ENCODE measurements at regions not wholly inside any gene's neighbourhood (a gene's known extent, or its start where the extent isn't known, plus 50 kb on each side); places are given as distances from the start of the nearest gene placed in this dataset.
"Not testable (repeated sequence)": the region's sequence is repeated elsewhere in the genome, so short reads cannot be mapped to it uniquely, and the experiment has no call there.

DNA sequence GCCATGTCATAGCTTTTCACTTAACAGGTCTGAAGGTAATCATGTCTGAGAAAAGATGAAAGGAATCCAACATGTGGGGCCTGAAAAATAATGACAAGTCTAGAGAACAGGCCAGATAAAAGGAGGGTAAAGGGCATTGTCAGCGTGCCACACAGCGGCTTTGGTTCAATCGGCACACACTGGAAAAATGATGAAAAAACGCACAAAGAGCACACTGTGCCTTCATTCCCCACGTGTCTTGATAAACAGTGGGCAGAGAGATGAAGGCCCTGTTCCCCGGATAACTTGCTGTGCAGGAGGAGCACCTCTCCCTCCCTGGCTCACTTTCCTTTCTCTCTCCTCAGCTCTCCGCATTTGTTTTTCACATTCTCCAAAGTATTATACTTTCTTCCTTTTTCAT, 766.3 kb downstream of the TDRD15 start:
- H3K27me3 ChIP-seq (ENCODE audit: control insufficient read depth, insufficient read depth, low read length) = 0 out of 2 replicates have a peak, but pooled peaks cover 2% of the 10 kb centered on the region
- POLR2A ChIA-PET = no interaction called here
- no peak for DNase-seq (ENCODE audit: low read depth)
- TF ChIP-seq, protein P1, sequence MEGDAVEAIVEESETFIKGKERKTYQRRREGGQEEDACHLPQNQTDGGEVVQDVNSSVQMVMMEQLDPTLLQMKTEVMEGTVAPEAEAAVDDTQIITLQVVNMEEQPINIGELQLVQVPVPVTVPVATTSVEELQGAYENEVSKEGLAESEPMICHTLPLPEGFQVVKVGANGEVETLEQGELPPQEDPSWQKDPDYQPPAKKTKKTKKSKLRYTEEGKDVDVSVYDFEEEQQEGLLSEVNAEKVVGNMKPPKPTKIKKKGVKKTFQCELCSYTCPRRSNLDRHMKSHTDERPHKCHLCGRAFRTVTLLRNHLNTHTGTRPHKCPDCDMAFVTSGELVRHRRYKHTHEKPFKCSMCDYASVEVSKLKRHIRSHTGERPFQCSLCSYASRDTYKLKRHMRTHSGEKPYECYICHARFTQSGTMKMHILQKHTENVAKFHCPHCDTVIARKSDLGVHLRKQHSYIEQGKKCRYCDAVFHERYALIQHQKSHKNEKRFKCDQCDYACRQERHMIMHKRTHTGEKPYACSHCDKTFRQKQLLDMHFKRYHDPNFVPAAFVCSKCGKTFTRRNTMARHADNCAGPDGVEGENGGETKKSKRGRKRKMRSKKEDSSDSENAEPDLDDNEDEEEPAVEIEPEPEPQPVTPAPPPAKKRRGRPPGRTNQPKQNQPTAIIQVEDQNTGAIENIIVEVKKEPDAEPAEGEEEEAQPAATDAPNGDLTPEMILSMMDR (IDR thresholded peaks at IDR 0.05; ENCODE audit: insufficient read depth, low read depth, low read length) = no peak
- no peaks in the 10 kb centered on the region for H3K36me3 ChIP-seq (ENCODE audit: control insufficient read depth, insufficient read depth, low read length)
- CTCF ChIA-PET = interaction anchor here (1.0 kb wide), 1 partner anchor 12 kb away, joined by 3 read pairs; no protein-coding TSS in a partner anchor
- H3K4me3 ChIP-seq (ENCODE audit: low read depth, low read length) = no peak overlapping the region

DNA sequence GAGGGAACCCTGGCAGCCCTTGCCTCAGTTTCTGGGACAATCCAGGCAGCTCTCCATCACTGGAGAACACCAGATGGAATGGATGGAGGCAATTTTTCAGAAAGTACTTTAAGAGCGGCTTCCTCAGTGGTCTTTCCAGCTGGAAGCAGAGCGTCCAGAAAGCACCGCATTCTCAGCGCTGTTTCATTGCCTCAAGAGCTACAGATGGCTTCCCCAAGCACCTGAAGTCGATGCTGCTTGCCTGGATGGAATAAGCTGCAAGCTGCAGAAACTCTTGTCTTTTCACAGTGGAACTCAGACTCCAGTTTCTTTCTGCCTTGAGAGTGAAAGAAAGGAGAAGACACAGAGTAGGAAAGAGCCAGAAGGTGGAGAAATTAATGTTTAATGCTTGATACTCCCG, 766.9 kb downstream of the TDRD15 start:
- Histone ChIP-seq H3K4me3 (ENCODE audit: low read depth, low read length) (no peak overlapping the region), H3K36me3 (ENCODE audit: control insufficient read depth, insufficient read depth, low read length) (no peaks in the 10 kb centered on the region), H3K27me3 (ENCODE audit: control insufficient read depth, insufficient read depth, low read length) (0 out of 2 replicates have a peak, but pooled peaks cover 2% of the 10 kb centered on the region)
- TF ChIP-seq, protein P1 (IDR thresholded peaks at IDR 0.05; ENCODE audit: insufficient read depth, low read depth, low read length) = no peak
- CTCF ChIA-PET = no interaction called here
- DNase-seq (ENCODE audit: low read depth) = no peak
- POLR2A ChIA-PET = no interaction called here

DNA sequence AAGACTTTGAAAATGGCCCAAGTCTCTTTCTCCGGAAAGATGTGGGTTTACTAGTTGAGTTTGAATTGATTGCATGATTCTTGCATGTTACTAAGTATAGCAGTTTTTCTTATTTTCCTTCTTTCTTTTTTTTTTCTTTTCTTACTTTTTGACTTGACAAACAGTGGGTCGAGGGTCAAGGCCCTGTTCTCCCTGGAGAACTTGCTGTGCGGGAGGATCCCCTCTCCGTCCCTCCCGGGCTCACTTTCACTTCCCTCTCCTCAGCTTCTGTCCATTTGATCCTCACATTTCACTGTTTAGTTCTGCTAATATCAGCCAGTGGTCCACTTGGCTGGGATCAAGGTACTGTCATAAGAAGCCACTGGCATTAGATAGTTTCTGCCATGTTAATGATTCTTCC, 767.4 kb downstream of the TDRD15 start:
- TF ChIP-seq, protein P1 (IDR thresholded peaks at IDR 0.05; ENCODE audit: insufficient read depth, low read depth, low read length) = no peak
- CTCF ChIA-PET = interaction anchor here (1.3 kb wide), 1 partner anchor 28 kb away, joined by 4 read pairs; no protein-coding TSS in a partner anchor
- POLR2A ChIA-PET = no interaction called here
- Histone ChIP-seq H3K27me3 (ENCODE audit: control insufficient read depth, insufficient read depth, low read length) (0 out of 2 replicates have a peak, but pooled peaks cover 2% of the 10 kb centered on the region), H3K4me3 (ENCODE audit: low read depth, low read length) (no peak overlapping the region), H3K36me3 (ENCODE audit: control insufficient read depth, insufficient read depth, low read length) (no peaks in the 10 kb centered on the region)
- DNase-seq (ENCODE audit: low read depth) = no peak

DNA sequence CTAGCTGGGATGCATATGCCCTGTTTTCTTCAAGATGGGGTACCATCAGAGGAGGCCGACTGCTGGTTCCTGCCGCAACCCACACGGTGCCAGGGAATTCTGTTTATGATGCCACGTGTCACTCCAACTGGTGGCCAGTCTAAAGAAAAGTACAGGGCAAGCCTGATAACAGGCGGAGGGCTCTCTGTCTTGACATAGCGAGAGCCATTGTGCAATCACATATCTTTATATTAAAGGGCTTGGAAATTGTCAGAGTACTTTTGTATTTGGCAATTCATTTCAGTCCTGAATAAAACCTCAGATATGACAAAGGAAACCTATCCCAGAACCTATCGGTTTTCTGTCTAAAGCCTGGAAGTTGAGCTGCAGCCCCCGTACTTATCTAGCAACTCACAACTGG, 768.4 kb downstream of the TDRD15 start:
- no peaks in the 10 kb centered on the region for H3K36me3 ChIP-seq (ENCODE audit: control insufficient read depth, insufficient read depth, low read length)
- TF ChIP-seq, protein P1 (IDR thresholded peaks at IDR 0.05; ENCODE audit: insufficient read depth, low read depth, low read length) = no peak
- no peak for DNase-seq (ENCODE audit: low read depth)
- no peak overlapping the region for H3K4me3 ChIP-seq (ENCODE audit: low read depth, low read length)
- ChIA-PET POLR2A (no interaction called here), CTCF (interaction anchor here (1.3 kb wide), 1 partner anchor 28 kb away, joined by 4 read pairs; no protein-coding TSS in a partner anchor)
- 0 out of 2 replicates have a peak, but pooled peaks cover 2% of the 10 kb centered on the region for H3K27me3 ChIP-seq (ENCODE audit: control insufficient read depth, insufficient read depth, low read length)

DNA sequence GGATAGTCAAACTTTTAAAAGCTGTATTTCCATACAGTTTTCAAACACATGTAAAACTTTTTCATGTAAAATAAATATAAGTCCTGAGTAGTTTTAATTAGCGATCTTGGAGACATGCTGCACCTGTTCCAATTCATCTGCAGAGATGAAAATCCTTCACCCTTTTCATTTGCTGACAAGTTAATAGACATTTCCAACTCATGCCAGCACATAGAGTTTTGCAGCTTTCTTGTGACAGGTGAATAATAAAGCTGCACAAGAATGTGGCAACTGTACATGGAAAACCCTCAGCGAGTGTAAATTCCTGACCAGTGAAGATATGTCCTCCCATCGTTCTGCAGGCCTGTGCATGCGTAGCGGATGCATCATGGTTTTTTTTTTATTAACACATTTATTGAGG, 771.4 kb downstream of the TDRD15 start:
- TF ChIP-seq, protein P1 (IDR thresholded peaks at IDR 0.05; ENCODE audit: insufficient read depth, low read depth, low read length) = no peak

DNA sequence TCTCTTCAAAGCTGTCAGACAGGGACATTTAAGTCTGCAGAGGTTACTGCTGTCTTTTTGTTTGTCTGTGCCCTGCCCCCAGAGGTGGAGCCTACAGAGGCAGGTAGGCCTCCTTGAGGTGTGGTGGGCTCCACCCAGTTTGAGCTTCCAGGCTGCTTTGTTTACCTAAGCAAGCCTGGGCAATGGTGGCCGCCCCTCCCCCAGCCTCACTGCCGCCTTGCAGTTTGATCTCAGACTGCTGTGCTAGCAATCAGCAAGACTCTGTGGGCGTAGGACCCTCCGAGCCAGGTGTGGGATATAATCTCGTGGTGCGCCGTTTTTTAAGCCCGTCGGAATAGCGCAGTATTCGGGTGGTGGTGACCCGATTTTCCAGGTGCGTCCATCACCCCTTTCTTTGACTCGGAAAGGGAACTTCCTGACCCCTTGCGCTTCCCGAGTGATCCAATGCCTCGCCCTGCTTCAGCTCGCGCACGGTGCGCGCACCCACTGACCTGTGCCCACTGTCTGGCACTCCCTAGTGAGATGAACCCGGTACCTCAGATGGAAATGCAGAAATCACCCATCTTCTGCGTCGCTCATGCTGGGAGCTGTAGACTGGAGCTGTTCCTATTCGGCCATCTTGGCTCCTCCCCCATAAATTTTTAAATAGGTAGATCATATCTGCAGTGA, 785.1 kb downstream of the TDRD15 start:
- CTCF ChIA-PET = not testable (repeated sequence)

More for the DNA sequence above, 771.4 kb downstream of the TDRD15 start:
- 0 out of 2 replicates have a peak, but pooled peaks cover 2% of the 10 kb centered on the region for H3K27me3 ChIP-seq (ENCODE audit: control insufficient read depth, insufficient read depth, low read length)
- no peak overlapping the region for H3K4me3 ChIP-seq (ENCODE audit: low read depth, low read length)
- H3K36me3 ChIP-seq (ENCODE audit: control insufficient read depth, insufficient read depth, low read length) = no peaks in the 10 kb centered on the region
- DNase-seq (ENCODE audit: low read depth) = no peak
- ChIA-PET CTCF (no interaction called here), POLR2A (no interaction called here)

More for the DNA sequence above, 785.1 kb downstream of the TDRD15 start:
- H3K36me3 ChIP-seq (ENCODE audit: control insufficient read depth, insufficient read depth, low read length); POLR2A ChIA-PET; H3K4me3 ChIP-seq (ENCODE audit: low read depth, low read length); DNase-seq (ENCODE audit: low read depth); H3K27me3 ChIP-seq (ENCODE audit: control insufficient read depth, insufficient read depth, low read length): not testable (repeated sequence)

Data from BJ (cell line).